Left renal pelvis (tissue), 4 donors: ENCODE measurements at regions not wholly inside any gene's neighbourhood (a gene's known extent, or its start where the extent isn't known, plus 50 kb on each side); places are given as distances from the start of the nearest gene placed in this dataset.

ENCODE experiments used
- DNase-seq, 4 donors: peaks; one replicate each; pipeline ENCODE4 v3.0.0-alpha.2; 2013; ENCODE audit warnings: low read depth in 4 of 4, low spot score in 3 of 4

- no peak for DNase-seq
These were observed 1435.9 kb upstream of the TMEM132C start for GRCh38 chr12:126830778-126831680.

GRCh38 chr12:126837697-126838096, 1429.3 kb upstream of the TMEM132C start:
- no peak for DNase-seq

GRCh38 chr12:126843915-126844669, 1422.9 kb upstream of the TMEM132C start:
- no peak for DNase-seq

GRCh38 chr12:126847005-126847629, 1419.9 kb upstream of the TMEM132C start:
- no peak for DNase-seq

GRCh38 chr12:126855768-126856167, 1411.2 kb upstream of the TMEM132C start:
- no peak for DNase-seq

GRCh38 chr12:126856958-126857357, 1410.0 kb upstream of the TMEM132C start:
- no peak for DNase-seq

- DNase-seq, result no peak
These were observed 1408.4 kb upstream of the TMEM132C start for GRCh38 chr12:126858560-126858959.

- DNase-seq, result no peak
These were observed 1406.8 kb upstream of the TMEM132C start for GRCh38 chr12:126860210-126860609.

- DNase-seq, result no peak
These were observed 1404.5 kb upstream of the TMEM132C start for GRCh38 chr12:126862500-126862899.

GRCh38 chr12:126869644-126870043, 1397.3 kb upstream of the TMEM132C start:
- DNase-seq, result no peak

GRCh38 chr12:126873701-126874100, 1393.3 kb upstream of the TMEM132C start:
- DNase-seq, result no peak

GRCh38 chr12:126874427-126875026, 1392.4 kb upstream of the TMEM132C start:
- DNase-seq, result peak in 2 of 4 donors; percentile 36 to 40

GRCh38 chr12:126879842-126880241, 1387.1 kb upstream of the TMEM132C start:
- DNase-seq, result no peak

- DNase-seq, result peak in 1 of 4 donors; percentile 17
These were observed 1383.3 kb upstream of the TMEM132C start for GRCh38 chr12:126883697-126884096.

- no peak for DNase-seq
These were observed 1377.5 kb upstream of the TMEM132C start for GRCh38 chr12:126889501-126889900.

- DNase-seq, result no peak
These were observed 1376.9 kb upstream of the TMEM132C start for GRCh38 chr12:126890097-126890496.

- DNase-seq, result no peak
These were observed 1375.2 kb upstream of the TMEM132C start for GRCh38 chr12:126891789-126892188.

GRCh38 chr12:126895951-126896913, 1370.7 kb upstream of the TMEM132C start:
- no peak for DNase-seq

GRCh38 chr12:126897102-126897501, 1369.9 kb upstream of the TMEM132C start:
- DNase-seq, result no peak

- DNase-seq, result no peak
These were observed 1369.2 kb upstream of the TMEM132C start for GRCh38 chr12:126897778-126898177.
